Activated CD8-positive, alpha-beta memory T cell treated with anti-CD3 and anti-CD28 coated beads, Interleukin-2, amount 50 U/mL, for 24 hours (primary cell): ENCODE measurements at regions not wholly inside any gene's neighbourhood (a gene's known extent, or its start where the extent isn't known, plus 50 kb on each side); places are given as distances from the start of the nearest gene placed in this dataset.
"Not testable (repeated sequence)": the region's sequence is repeated elsewhere in the genome, so short reads cannot be mapped to it uniquely, and the experiment has no call there.

Experiments
- DNase-seq: peaks from one replicate; pipeline ENCODE4 v3.0.0-alpha.2; 2020; ENCODE audit errors: extremely low read depth

GRCh38 chr3:72278349-72279067 is 493.6 kb upstream of the PROK2 start:
- no peak for DNase-seq

DNA sequence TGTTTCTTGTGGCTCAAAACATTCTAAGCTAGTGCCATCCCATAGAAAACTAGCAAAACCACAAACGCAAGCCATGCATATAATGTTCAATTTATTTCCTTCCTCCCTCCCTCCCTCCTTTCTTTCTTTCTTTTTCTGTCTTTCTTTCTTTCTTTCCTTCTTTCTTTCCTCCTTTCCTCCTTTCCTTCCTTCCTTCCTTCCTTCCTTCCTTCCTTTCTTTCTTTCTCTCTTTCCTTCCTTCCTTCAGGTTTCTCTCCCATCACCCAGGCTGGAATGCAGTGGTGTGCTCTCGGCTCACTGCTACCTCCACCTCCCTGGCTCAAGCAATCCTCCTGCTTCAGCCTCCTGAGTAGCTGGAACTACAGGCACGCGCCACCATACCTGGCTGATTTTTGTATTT is 492.8 kb upstream of the PROK2 start:
- no peak for DNase-seq

- DNase-seq: no peak
Measured at GRCh38 chr3:72276806-72277205, 491.9 kb upstream of the PROK2 start.

- no peak for DNase-seq
Measured at GRCh38 chr3:72275331-72275751, 490.4 kb upstream of the PROK2 start.

- DNase-seq: no peak
Measured at GRCh38 chr3:72274493-72275330, 489.8 kb upstream of the PROK2 start.

DNA sequence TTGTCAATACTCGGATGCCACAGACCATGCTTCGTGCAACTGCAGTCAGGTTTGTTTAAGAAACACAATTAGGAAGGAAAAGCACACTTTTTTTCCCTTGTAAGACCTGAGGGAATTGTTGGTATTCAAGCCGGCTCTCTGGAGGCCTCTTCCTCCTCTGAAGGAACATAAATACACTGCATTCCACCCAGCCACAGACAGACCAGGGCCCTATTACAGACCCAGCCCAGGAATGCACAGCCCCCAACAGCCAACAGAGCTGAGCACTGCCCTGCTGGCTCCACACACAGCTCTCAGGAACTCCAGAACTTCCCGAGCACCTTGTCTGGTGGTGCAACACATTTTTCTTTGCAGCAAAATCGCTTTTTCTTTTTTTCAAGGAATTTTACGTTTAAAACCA is 488.7 kb upstream of the PROK2 start:
- no peak for DNase-seq

DNA sequence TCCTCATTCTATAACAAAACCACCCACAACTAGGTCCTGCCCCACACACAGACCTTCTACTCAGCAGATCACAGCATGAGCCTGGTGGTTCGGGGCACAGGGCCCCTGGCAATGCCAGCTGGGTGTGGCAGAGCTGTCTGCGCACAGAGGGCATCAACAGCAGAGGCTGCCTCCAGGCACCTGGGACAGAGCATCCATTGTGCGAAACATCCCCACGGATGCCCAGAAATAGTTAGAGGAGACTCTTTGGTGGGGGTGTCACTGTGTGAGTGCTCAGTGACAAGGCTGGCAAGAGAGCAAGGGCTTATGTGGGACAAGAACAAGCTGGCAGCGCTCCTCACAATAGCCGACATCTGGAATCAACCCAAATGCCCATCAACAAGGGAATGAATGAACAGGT is 487.4 kb upstream of the PROK2 start:
- no peak for DNase-seq

GRCh38 chr3:72271923-72272322 is 487.0 kb upstream of the PROK2 start:
- DNase-seq: no peak

- no peak for DNase-seq
Measured at GRCh38 chr3:72271216-72271615, 486.3 kb upstream of the PROK2 start.

DNA sequence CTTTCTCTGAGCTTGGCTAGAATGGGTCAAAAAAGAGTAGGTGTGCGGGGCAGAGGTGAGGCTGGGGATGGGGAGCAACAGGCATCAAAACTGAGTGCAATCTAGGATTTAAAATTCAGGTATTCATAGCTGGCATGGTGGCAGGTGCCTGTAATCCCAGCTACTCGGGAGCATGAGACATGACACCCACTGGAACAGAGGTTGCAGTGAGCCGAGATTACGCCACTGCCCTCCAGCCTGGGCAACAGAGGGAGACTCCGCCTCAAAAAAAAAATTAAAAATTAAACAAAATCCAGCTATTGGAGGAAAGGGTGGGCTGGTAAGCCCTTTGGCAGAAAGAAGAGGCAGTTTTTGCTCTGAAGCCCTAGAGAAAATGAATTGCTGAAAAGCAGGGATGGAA is 485.8 kb upstream of the PROK2 start:
- no peak for DNase-seq

GRCh38 chr3:72270072-72270681 is 485.2 kb upstream of the PROK2 start:
- no peak for DNase-seq

DNA sequence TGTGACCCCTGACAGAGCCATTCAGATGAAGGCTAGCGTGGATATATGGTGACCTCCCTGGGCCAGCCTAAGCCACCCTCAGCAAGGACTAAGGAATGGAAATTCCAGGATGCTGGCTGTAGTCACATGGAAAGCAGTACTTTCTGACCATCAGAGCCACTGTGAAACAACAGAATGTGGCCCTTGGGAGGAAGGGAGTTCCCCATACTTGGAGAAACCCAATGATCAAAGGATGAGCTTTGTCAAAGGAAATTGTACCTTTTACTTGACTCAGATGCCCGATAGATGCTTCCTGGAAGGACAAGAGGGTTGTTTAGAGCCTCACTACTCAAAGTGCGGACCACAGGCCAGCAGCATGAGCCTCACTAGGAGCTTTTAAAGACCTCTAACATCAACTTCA is 484.5 kb upstream of the PROK2 start:
- DNase-seq: no peak

DNA sequence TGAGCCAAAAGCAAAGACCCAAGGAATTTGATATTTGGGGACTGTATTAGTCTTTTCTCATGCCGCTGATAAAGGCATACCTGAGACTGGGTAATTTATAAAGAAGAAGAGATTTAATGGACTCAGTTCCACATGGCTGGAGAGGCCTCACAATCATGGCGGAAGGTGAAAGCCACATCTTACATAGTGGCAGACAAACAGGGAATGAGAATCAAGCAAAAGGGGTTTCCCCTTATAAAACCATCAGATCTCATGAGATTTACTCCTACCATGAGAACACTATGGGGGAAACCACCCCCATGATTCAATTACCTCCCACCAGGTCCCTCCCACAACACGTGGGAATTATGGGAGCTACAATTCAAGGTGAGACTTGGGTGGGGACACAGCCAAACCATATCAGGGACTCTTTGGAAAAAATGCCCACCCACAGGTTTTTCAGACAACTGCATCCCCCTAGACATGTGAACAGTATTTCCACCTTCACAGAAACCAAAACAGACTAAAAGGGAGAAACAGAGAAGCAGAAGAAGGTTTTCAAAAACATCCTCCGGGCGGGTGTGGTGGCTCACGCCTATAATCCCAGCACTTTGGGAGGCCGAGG is 482.1 kb upstream of the PROK2 start:
- not testable (repeated sequence) for DNase-seq

GRCh38 chr3:72266016-72266370 is 481.0 kb upstream of the PROK2 start:
- DNase-seq: no peak

- no peak for DNase-seq
Measured at GRCh38 chr3:72265256-72266015, 480.5 kb upstream of the PROK2 start.

- DNase-seq: no peak
Measured at GRCh38 chr3:72263223-72263990, 478.5 kb upstream of the PROK2 start.

GRCh38 chr3:72262736-72263135 is 477.8 kb upstream of the PROK2 start:
- DNase-seq: no peak

- no peak for DNase-seq
Measured at GRCh38 chr3:72261566-72262564, 476.9 kb upstream of the PROK2 start.

DNA sequence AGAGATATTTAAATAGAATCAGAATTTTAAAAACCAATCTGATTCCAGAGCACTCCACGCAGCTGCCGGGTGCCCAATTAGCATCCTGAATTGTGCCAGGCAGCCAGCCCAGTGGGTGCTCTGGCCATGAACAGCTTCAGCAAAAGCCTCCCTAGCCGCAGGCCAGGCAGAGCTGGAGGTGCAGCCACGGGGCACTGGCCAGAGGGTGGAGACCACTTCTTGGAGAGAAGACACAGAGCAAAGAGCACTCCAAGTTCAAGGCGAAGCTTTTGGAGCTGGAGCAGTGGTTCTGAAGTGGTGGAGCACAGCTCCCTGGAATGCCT is 475.6 kb upstream of the PROK2 start:
- DNase-seq: no peak
